OCI-LY7 (cell line): ENCODE measurements at regions not wholly inside any gene's neighbourhood (a gene's known extent, or its start where the extent isn't known, plus 50 kb on each side); places are given as distances from the start of the nearest gene placed in this dataset.

Experiments used
- EZH2phosphoT487 ChIP-seq: fragments of 200-600 bp; sonication (generic); IDR thresholded peaks from 2 replicates; pipeline ENCODE4 v1.6.1; 2018; ENCODE audit warnings: low read depth, borderline replicate concordance, mild to moderate bottlenecking, mixed run types, antibody characterized with exemption, low read length, moderate library complexity, mixed read lengths
- TF ChIP-seq, protein P1 (sequence below): fragments of 200-600 bp; sonication (generic); conservative IDR thresholded peaks from 2 replicates; pipeline ENCODE4 v1.5.1; 2014; ENCODE audit warnings: mild to moderate bottlenecking, antibody characterized with exemption, low read length, moderate library complexity, mixed read lengths

DNA sequence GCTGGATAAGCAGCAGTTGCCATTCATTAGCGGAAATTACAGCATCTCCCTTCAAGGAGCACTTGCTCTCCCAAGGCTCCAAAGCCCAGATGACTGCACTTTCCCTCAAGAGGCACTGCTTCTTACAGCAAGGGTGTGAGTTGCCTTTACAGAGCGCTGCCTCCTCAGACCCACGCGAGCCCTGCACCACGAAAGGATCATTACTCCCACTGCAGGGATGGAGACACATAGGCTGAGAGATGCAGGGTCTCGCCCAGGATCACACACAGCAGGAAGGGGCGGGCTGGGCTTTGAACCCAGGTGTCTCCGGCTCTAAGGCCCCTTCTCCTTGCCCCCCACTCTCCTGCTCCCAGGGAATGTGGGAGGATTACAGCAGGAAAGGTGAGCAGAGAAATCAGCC lies 405.5 kb downstream of the MATN1 start:
- TF ChIP-seq, protein P1, sequence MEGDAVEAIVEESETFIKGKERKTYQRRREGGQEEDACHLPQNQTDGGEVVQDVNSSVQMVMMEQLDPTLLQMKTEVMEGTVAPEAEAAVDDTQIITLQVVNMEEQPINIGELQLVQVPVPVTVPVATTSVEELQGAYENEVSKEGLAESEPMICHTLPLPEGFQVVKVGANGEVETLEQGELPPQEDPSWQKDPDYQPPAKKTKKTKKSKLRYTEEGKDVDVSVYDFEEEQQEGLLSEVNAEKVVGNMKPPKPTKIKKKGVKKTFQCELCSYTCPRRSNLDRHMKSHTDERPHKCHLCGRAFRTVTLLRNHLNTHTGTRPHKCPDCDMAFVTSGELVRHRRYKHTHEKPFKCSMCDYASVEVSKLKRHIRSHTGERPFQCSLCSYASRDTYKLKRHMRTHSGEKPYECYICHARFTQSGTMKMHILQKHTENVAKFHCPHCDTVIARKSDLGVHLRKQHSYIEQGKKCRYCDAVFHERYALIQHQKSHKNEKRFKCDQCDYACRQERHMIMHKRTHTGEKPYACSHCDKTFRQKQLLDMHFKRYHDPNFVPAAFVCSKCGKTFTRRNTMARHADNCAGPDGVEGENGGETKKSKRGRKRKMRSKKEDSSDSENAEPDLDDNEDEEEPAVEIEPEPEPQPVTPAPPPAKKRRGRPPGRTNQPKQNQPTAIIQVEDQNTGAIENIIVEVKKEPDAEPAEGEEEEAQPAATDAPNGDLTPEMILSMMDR, result no peak
- no peak for TF ChIP-seq EZH2phosphoT487
